HCEC 1CT (cell line): ENCODE measurements at regions not wholly inside any gene's neighbourhood (a gene's known extent, or its start where the extent isn't known, plus 50 kb on each side); places are given as distances from the start of the nearest gene placed in this dataset.

ENCODE experiments used
- DNase-seq: peaks from one replicate; pipeline ENCODE4 v3.0.0-alpha.2; 2017

GRCh38 chr10:2488446-2489005, 578.8 kb upstream of the PFKP start:
- DNase-seq = no peak

- no peak for DNase-seq
Measured at GRCh38 chr10:2487921-2488320, 579.4 kb upstream of the PFKP start.

DNA sequence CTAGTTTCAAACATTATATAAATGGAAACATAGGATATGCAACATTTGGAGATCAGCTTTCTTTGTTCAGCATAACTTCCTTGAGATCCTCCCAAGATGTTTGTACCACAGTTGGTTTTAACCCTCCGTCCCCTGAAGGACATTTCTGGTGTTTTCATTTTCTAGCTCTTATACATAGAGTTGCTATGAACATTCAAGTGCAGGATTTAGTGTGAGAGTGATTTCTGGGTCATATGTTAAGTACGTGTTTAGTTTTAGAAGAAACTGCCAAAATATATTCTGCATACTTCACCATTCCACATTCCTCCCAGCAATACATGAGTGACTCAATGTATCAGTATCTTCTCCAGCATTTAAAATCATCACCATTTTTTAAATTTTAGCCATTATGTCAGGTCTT, 588.7 kb upstream of the PFKP start:
- no peak for DNase-seq

DNA sequence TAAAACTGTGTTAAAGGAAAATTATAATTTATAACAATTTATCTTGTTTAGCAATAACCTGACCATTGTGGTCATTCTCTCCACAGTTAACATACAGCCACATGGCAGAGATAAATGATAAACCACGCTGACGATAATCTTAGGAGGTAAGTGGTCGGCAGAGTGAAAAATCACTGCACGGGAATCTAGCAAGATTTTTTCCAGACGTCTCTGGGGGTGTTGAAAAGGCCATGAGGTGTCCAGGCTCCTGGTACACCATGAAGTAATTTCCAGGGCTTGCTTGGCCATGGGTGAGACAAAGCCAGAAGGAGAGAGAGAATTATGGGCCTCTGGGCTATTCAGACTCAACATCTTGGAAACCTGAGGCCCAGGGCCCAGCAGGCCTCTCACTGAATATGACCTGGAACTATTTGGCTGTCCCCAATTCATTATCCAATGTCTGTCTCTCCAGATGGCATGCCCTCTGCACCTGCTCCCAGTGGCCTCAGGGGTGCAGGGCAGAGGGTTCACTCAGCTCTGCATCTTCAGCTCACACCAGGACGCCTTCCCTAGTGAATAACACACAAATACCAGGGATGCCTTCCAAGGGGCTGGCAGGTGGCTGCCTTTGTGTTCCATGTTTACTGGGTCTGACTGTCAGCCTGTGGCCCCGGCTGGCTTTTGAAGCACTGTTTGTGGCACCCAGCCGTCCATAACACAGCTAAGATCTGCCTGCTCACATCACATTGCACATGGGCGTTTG, 590.4 kb upstream of the PFKP start:
- no peak for DNase-seq

DNA sequence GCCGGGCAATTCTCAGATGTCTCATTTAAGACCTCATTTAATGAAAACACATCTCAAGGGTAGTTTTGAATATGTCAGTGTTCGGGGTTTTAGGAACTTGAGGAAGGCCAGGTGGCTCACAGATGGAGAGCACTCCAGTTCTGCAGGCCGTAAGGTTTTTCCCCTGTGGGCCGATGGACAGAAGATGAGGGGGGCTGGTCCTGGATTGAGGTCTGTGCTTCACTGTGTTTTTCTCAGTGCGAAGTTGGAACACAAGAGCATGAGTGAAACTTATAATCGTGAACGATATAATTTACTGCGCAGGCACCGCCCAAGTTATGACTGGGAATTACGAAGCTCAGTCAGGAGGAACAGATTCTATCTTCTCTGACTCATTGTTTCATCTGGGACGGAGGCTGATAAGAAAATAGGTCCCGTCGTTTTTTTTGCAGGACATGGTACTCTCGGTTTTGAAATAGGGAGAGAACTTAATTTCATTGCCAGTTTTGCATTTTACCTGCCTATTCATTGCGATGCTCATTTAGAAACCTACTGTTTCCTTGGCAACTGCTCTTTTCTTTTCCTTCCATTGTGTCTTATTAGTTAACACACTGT, 591.0 kb upstream of the PFKP start:
- no peak for DNase-seq

GRCh38 chr10:2475711-2476217, 591.6 kb upstream of the PFKP start:
- DNase-seq = no peak

DNA sequence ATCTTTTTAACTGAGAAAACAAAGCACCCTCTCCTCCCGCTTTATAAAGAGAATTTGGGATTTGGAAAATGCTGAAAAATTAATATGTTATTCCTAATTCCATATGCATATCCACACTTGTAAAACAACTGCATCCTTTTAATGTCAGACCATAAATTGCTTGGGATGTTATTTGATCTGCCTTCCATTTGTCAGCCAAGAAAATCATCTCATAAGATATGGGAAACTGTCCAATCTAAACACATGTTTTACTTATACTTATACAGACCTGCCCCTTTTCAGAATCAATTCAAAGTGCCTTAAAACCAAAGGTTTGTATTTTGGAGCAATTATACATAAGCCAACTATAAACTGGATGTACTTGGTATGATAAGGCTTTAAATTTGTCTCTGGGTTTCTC, 595.5 kb upstream of the PFKP start:
- no peak for DNase-seq

DNA sequence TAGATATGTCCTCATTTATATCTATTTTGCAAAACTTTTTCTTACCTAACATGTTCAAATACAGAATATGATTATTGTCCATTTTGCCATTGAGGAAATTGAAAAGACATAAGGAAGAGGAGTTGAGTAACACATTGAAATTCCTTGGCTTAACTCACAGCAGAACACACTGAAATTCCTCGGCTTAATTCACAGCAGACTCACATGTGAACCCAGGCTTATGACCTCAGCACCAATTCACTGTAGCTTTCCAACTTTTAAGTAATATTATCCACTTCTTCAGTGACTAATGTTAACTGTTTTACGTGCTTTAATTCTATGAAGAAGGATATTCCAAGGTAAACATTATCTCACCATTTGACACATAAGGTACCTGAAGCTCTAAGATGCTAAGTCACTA, 597.5 kb upstream of the PFKP start:
- no peak for DNase-seq

DNA sequence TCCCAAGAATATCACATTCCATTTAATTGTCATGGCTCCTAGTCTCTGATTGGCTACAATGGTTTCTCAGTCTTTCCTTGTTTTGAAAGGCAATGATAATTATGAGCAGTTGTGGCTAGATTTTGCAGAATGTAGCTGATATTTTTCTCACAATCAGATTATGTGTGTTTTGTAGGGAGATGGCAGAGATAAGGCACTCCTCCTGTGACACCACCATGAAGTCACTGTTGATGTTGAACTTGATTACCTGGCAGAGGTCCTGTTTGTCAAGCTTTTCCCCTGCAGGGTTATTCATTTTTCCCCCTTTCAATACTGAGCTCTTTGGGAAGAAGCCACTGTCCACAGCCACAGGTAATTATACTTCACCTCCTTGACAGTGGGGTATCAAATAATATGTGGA, 602.9 kb upstream of the PFKP start:
- DNase-seq = no peak

DNA sequence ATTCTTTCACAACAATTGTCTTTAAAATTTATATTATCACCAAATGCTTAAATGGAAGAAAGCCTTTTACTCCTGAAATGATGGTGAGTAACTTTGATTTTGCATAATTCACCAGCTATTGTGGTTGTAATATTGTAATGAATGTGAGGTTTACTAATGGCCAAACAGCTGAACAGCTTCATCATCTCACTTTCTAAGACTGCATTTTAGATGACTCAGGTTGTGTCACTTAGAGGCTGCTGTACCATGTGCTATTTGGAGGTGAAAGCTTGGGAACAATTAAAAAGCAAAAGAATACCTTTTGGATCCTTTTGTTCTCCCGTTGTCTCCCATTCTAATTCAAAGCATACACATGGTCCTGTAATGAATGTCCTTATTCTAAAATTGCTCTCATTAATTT, 604.0 kb upstream of the PFKP start:
- no peak for DNase-seq

DNA sequence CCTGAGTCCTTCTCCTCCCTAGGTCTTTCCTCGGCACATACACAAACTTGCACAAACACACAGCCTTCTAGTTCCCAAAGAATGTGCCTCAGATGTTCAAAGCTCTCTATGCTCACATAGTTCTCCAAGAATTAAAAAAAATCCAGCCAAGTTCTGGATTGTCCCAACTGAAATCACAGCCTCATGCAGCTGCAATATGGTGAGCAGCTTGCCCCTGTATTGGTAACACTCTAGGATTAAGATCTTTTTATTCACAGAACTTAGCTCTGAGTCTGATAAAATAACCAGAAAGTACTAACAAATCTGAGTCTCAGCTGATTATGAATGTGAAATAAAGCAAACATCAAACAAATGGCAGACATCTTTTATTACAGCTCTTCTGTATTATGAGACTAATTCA, 604.8 kb upstream of the PFKP start:
- no peak for DNase-seq

- DNase-seq = no peak
Measured at GRCh38 chr10:2460812-2461211, 606.5 kb upstream of the PFKP start.

DNA sequence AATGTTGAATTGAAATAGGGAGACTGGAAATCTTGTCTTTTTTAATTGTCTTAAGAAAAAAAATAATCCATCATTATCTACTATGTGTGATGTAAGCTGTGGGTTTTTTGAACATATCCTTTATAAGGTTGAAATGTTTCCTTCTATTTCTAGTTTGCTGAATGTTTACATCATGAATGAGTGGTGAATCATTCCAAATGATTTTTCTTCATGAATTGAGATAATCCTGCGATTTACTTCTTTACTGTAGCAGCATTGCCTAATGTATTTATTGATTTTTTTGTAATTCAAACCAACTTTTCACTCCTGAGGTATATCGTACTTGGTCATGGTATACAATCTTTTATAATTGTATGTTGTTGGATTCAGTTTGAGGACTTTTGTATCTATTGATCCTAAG, 607.6 kb upstream of the PFKP start:
- DNase-seq = no peak

DNA sequence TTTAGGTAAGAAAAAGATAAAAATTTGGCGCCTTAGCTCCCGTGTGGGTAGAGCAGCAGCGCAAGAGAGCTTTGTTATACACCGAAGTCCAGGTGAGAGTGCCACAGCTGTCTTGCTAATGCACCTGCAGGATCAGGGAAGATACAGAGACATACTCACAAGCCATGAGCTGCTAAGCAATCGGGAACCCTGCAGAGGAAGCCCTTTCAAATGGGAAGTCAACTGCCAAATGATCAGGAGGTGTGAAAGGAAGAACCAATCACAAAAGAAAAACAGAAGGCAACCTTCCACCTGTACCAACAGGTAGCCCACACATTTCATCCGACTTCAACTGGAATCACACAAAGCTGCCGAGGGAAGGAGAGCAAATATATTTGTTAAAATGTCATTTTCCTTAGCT, 610.5 kb upstream of the PFKP start:
- no peak for DNase-seq

DNA sequence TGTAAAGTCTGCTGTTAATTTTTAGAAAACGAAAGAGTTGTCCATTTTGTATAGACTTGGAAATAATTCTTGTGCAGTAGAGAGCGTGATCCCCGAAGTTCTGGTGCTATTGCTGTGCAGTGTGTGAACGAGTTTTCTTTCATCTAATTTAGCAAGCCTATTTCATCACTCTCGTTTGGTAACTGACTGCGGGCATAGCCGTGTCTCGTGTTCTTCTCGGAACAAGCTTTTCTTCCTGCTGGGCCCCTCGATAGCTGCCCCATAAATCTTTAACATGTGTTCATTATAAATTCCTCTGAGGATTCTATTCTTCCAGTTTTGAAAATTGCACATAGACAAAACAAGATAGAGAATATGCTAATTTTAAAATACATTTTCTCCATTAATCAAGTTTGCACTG, 622.0 kb upstream of the PFKP start:
- no peak for DNase-seq

DNA sequence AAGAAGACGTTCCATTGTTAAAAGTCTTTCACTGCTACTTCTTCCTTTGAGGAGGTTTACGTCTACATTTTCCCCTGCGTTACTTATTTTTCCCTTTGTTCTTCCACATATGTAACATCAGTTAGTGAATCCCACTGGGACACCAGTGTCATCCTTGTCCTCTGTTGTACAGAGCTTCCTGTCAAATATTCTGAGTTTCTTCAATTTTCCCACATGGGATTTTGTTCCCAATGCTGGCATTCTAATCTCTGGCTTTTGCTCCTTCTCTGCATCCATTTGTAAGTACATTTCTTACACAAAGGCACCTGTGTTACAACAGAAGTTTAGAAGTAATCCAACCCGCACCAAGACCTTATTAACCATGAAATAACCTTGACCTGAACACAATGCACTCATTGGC, 627.4 kb upstream of the PFKP start:
- no peak for DNase-seq

DNA sequence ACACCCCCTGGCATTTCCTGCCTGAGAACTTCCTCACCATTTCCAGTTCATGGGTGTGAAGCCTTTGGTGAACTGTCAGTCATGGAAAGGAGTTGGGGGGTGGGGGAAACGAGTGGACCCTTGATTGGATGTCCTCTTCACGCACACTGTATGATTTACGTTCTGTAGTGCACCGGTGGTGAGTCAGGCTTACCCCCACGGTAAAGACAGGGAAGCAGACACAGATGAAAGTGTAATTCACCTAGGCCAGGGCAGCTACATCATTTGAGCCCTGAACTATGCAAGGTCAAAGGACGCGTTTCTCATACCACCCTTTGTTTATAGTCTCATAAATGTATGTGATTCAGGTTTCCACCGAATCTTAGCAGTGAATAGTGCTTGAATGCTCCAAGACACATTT, 628.3 kb upstream of the PFKP start:
- DNase-seq = no peak

DNA sequence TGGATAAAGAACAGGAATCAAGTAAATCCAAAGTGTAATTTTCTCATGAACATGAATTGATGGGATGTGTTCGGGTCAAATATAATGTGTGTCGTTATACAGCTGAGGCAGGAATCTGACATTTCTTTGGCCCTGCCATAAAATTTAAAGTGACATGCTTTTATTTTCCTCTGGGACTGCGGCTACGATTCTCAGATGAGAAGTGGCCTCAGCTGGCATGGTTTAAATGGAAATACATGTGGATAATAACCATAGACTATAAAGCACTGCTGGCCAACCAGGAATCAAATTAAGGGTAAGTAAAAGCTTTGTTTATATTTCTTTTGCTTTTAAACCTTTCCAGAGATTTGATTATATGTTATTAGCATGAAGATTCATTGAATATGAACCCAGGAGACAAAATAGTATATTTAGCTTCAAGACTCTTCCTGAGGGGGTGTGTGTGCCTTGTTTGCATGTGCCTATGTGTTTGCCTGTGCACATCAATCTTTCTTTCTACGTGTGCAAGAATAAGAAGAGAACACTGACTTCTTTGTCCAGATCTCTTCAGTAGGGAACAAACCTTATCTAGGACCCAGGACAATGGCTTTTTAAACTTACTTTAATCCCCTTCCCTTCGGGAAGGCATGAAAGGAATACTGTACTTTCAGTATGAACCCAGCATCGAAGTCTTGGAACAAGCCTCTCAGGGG, 629.0 kb upstream of the PFKP start:
- no peak for DNase-seq

DNA sequence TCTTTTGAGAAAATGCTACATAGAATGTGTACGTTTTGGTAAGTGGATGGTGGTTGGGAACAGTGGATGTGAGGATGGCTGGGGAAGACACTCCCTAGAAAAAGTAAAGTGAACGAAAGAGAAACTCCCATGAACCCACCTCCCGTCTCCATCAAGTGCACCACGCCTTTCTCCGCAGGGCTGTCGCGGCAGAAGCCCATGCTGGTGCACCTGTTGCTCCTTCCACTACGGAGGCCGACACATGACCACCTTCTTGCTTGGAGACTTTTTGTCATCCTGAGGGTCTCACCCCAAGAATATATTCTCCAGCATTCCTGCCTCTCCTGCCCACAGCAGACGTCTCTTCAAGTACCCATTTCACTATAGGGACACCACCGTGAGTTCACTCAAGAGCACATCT, 630.4 kb upstream of the PFKP start:
- no peak for DNase-seq

- no peak for DNase-seq
Measured at GRCh38 chr10:2431961-2432360, 635.4 kb upstream of the PFKP start.

DNA sequence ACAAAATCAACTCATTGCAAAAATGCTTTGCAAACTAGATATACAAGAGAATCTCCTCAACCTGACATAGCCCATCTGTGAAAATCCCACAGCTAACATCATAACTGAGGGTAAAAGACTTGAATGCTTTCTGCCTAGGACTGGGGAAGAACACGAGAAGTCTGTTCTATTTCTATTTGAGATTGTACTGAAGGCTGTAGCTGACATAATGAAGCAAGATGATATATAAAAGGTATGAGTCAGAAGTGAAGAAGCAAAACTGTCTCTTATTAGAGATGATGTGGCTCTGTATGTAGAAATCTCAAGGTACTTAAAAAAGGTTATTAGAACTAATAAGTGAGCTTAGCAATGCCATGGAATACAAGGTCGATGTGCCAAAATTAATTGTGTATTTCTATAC, 639.9 kb upstream of the PFKP start:
- no peak for DNase-seq

DNA sequence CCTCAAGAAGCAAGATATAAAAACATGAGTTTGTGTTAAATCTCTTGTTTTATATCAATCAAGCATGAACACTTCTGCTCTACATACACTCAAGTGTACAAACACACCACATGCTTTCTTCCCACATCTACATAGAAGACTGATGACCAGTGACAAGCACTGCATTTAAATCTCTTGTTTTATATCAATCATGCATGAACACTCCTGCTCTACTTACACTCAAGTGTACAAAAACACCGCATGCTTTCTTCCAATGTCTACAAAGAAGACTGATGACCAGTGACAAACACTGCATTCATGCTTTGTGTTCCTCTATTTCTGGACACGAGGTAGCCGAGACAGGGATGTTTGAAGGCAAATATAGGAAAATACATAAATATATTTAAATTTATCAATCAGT, 642.0 kb upstream of the PFKP start:
- DNase-seq = no peak

DNA sequence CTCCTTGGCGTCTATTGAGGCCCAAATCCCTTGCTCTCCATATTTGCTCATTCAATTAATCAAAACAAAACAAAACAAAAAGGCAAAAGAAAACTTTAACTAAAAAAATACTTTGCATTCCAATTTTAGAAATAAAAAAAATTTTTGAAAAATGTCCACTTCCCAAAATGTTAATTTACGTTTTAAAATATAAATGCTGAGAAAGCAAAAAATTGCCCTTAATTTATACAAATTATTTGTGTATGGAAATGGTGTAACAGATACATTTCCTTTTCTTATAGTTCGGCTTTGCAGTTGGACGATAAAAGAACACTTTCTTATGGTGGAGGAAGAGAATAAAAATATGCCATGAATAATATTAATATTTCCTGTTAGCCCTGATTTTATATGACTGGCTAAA, 652.8 kb upstream of the PFKP start:
- no peak for DNase-seq

DNA sequence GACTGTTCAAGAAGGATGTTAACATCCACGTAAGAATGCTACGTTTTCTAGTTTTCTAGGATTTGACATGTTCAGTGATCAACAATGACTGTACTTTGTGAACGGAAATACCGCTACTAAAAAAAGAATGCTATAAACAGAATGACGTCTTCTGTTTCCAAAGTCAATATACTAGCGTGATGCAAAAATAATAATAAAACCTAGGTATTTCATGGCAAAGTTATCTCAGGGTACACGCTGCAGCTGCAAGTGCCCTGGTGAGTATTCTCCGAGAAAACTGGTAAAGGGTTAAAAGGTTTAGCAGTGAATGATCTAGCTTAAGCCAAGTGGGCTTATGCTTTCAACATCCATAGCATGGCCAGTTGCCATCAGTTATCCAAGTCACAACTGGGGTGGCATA, 653.3 kb upstream of the PFKP start:
- DNase-seq = no peak
